ENCODE measurements at regions not wholly inside any gene's neighbourhood (a gene's known extent, or its start where the extent isn't known, plus 50 kb on each side); places are given as distances from the start of the nearest gene placed in this dataset.

- no peak for DNase-seq
These were observed 167.2 kb upstream of the SATB2 start for GRCh38 chr2:199624958-199625357.

- DNase-seq: no peak
These were observed 154.9 kb upstream of the SATB2 start for GRCh38 chr2:199612509-199613130.

- DNase-seq: no peak
These were observed 150.2 kb upstream of the SATB2 start for GRCh38 chr2:199607914-199608313.

- no peak for DNase-seq
These were observed 148.5 kb upstream of the SATB2 start for GRCh38 chr2:199606193-199606780.

GRCh38 chr2:199603721-199604291 lies 146.1 kb upstream of the SATB2 start:
- DNase-seq: no peak

GRCh38 chr2:199602896-199603717 lies 145.4 kb upstream of the SATB2 start:
- no peak for DNase-seq

- peak in 2 of 4 experiments; percentile 3 to 9 for DNase-seq
These were observed 144.6 kb upstream of the SATB2 start for GRCh38 chr2:199602271-199602895.

- peak; percentile 10 to 48 (median 34) for DNase-seq
These were observed 138.8 kb upstream of the SATB2 start for GRCh38 chr2:199596549-199596948.

- DNase-seq: no peak
These were observed 136.7 kb upstream of the SATB2 start for GRCh38 chr2:199594443-199594842.

GRCh38 chr2:199591826-199592225 lies 134.1 kb upstream of the SATB2 start:
- DNase-seq: no peak

- no peak for DNase-seq
These were observed 132.8 kb upstream of the SATB2 start for GRCh38 chr2:199590321-199591203.

- no peak for DNase-seq
These were observed 131.6 kb upstream of the SATB2 start for GRCh38 chr2:199589306-199589705.

GRCh38 chr2:199588054-199588453 lies 130.3 kb upstream of the SATB2 start:
- no peak for DNase-seq

GRCh38 chr2:199586646-199587045 lies 128.9 kb upstream of the SATB2 start:
- DNase-seq: no peak

- DNase-seq: no peak
These were observed 125.9 kb upstream of the SATB2 start for GRCh38 chr2:199583676-199584075.

- no peak for DNase-seq
These were observed 124.2 kb upstream of the SATB2 start for GRCh38 chr2:199581935-199582360.

- no peak for DNase-seq
These were observed 123.7 kb upstream of the SATB2 start for GRCh38 chr2:199581408-199581807.

GRCh38 chr2:199575416-199575815 lies 117.7 kb upstream of the SATB2 start:
- DNase-seq: no peak

- no peak for DNase-seq
These were observed 114.8 kb upstream of the SATB2 start for GRCh38 chr2:199572571-199572970.

- DNase-seq: no peak
These were observed 113.2 kb upstream of the SATB2 start for GRCh38 chr2:199570934-199571333.

- DNase-seq: no peak
These were observed 111.6 kb upstream of the SATB2 start for GRCh38 chr2:199569336-199569735.

- no peak for DNase-seq
These were observed 100.4 kb upstream of the SATB2 start for GRCh38 chr2:199558156-199558555.
